ENCODE measurements at regions not wholly inside any gene's neighbourhood (a gene's known extent, or its start where the extent isn't known, plus 50 kb on each side); places are given as distances from the start of the nearest gene placed in this dataset.

DNA sequence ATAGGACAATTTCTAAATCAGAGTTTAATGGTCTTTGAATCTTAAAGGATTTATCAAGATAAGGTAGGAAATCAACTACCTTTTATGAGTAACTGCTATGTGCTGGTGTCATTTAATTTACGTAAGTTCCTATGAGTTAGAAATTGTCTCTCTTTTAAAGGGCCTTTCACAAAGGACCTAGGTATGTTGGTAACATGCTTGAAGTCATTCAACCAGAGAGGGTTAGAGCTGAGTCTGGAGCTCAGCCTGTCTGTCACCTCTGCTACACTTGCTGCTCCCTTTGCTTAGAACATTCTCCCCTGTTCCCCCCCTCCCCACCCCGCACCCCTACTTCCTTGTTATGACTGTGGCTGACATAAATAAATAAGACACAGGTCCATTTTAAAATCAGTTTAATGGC lies 190.3 kb upstream of the SEMA6A start:
- H3K36me3 ChIP-seq = no peaks in the 10 kb centered on the region
- no peak for TF ChIP-seq EP300 (IDR thresholded peaks at IDR 0.05)
- no peak for TF ChIP-seq POLR2AphosphoS5 (IDR thresholded peaks at IDR 0.05)
- TF ChIP-seq, protein P1, sequence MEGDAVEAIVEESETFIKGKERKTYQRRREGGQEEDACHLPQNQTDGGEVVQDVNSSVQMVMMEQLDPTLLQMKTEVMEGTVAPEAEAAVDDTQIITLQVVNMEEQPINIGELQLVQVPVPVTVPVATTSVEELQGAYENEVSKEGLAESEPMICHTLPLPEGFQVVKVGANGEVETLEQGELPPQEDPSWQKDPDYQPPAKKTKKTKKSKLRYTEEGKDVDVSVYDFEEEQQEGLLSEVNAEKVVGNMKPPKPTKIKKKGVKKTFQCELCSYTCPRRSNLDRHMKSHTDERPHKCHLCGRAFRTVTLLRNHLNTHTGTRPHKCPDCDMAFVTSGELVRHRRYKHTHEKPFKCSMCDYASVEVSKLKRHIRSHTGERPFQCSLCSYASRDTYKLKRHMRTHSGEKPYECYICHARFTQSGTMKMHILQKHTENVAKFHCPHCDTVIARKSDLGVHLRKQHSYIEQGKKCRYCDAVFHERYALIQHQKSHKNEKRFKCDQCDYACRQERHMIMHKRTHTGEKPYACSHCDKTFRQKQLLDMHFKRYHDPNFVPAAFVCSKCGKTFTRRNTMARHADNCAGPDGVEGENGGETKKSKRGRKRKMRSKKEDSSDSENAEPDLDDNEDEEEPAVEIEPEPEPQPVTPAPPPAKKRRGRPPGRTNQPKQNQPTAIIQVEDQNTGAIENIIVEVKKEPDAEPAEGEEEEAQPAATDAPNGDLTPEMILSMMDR (IDR thresholded peaks at IDR 0.05) = no peak
- no peak for TF ChIP-seq POLR2A (IDR thresholded peaks at IDR 0.05)
- H3K4me1 ChIP-seq = peaks cover 6% of the 10 kb centered on the region
- no peak overlapping the region for H3K4me3 ChIP-seq
- WGBS = 86% methylated on average over 2 of the region's 2 CpGs
- H3K27ac ChIP-seq = no peak overlapping the region
- no peaks in the 10 kb centered on the region for H3K27me3 ChIP-seq
- DNase-seq (ENCODE audit: low spot score in 2 of 2) = no peak
- H3K9me3 ChIP-seq = no peaks in the 10 kb centered on the region

DNA sequence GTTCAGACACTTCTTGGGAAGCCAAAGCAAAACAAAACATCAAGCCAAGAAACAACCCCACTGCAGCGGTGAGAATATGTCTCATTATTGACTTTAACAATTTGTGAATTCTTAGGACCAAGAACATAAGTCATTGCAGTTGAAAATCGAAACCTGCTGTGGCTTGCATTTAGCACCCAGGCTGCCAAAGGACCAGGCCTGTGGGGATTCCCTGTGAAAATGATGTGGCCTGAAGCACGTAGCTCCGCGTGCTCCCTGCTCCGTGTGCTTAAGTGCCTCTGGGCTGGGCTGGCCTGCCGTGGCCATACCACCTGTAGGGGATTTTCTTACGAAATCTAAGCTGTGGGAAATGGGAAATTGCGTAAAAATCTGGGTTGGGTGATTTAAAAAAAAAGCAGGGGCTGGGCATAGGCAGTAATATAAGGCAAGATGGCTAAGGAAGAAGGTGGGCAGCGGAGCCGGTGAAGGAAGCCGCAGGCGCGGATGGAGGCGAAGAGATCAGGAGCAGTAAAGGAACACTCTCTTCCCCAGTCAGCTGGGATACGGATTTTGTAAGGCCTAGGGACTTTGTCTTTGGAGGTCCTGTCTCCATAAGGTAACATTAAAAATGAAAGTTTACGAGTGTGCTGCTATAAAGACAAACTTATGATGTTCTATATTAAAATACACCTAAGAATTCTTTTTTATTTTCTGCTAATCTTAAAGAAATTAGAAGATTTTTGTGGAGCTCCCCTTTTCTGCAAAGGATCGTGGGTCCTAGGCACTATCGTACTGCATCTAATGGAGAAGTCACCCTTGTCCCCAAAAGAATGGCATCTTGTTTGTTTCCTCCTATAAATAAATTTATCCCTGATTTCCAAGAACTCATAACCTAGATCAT lies 189.6 kb upstream of the SEMA6A start:
- H3K4me3 ChIP-seq = no peak overlapping the region

DNA sequence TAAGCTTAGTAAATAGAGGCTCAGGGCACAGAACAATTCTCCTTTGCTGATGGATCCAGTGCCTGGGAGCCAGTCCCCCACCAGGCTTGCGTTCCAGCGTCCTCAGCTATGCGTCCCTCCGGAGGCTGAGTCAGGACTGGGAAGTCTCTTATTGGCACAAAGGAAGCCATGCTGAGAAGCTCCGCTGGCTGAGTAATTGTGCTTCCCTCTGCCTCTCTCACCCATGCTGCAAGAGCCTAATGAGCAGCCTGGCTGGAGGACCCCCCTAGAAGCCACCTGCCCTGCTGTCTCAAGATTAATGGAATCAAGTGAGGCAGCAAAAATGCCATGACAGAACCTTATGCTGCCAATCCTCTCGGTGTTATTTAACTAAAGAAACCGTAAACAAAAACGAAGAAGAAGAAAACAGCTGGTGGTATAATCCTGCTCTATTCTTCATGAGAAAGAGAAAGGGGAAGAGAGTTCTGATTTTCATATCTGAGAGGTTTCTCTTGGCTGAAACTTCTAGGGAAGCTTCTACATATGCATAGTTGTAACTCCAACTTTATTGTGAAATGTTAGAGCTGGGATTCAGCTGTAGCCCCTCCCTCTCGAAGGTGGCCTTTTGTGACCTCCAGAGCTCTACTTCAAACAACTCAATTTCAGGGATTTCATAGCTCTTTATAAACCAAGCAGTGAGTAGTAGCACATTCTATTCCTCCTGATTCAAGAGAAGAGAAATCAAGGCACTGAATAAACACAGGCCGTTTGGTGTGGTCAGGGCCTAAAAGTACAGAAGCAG lies 185.4 kb upstream of the SEMA6A start:
- Histone ChIP-seq H3K9me3 (no peaks in the 10 kb centered on the region), H3K4me1 (peaks cover 3% of the 10 kb centered on the region), H3K4me3 (no peak overlapping the region), H3K36me3 (no peaks in the 10 kb centered on the region), H3K27ac (no peak overlapping the region), H3K27me3 (no peaks in the 10 kb centered on the region)
- TF ChIP-seq POLR2A (IDR thresholded peaks at IDR 0.05) = no peak
- TF ChIP-seq EP300 (IDR thresholded peaks at IDR 0.05) = no peak
- TF ChIP-seq POLR2AphosphoS5 (IDR thresholded peaks at IDR 0.05) = no peak
- TF ChIP-seq, protein P1 (IDR thresholded peaks at IDR 0.05) = no peak
- WGBS = 89% methylated on average over 10 of the region's 10 CpGs
- no peak for DNase-seq (ENCODE audit: low spot score in 2 of 2)

More for the DNA sequence above, 189.6 kb upstream of the SEMA6A start:
- Histone ChIP-seq H3K36me3 (no peaks in the 10 kb centered on the region), H3K9me3 (no peaks in the 10 kb centered on the region), H3K27ac (no peak overlapping the region), H3K4me1 (peaks cover 6% of the 10 kb centered on the region), H3K27me3 (no peaks in the 10 kb centered on the region)
- 65% methylated on average over 19 of the region's 19 CpGs for WGBS
- no peak for DNase-seq (ENCODE audit: low spot score in 2 of 2)
- TF ChIP-seq POLR2AphosphoS5 (IDR thresholded peaks at IDR 0.05) (no peak), POLR2A (IDR thresholded peaks at IDR 0.05) (no peak), EP300 (IDR thresholded peaks at IDR 0.05) (no peak)
- TF ChIP-seq, protein P1 (IDR thresholded peaks at IDR 0.05) = no peak

DNA sequence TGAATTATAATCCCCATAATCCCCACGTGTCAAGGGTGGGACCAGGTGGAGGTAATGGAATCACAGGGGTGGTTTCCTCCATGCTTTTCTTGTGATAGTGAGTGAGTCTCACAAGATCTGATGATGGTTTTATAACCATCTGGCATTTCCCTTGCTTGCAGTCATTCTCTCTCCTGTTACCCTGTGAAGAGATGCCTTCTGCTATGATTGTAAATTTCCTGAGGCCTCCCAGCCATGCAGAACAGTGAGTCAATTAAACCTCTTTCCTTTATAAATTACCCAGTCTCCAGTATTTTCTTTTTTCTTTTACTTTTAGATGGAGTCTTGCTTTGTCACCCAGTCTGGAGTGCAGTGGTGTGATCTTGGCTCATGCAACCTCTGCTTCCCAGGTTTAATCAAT lies 182.7 kb upstream of the SEMA6A start:
- WGBS = 73% methylated on average over 1 of the region's 1 CpG
- no peak for DNase-seq (ENCODE audit: low spot score in 2 of 2)
- H3K4me1 ChIP-seq = no peaks in the 10 kb centered on the region
- no peaks in the 10 kb centered on the region for H3K9me3 ChIP-seq
- H3K27ac ChIP-seq = no peak overlapping the region
- H3K36me3 ChIP-seq = no peaks in the 10 kb centered on the region
- H3K4me3 ChIP-seq = no peak overlapping the region
- H3K27me3 ChIP-seq = no peaks in the 10 kb centered on the region
- TF ChIP-seq EP300 (IDR thresholded peaks at IDR 0.05) (no peak), POLR2AphosphoS5 (IDR thresholded peaks at IDR 0.05) (no peak), POLR2A (IDR thresholded peaks at IDR 0.05) (no peak)
- TF ChIP-seq, protein P1 (IDR thresholded peaks at IDR 0.05) = no peak

GRCh38 chr5:116756531-116756930 lies 181.9 kb upstream of the SEMA6A start:
- Histone ChIP-seq H3K36me3 (no peaks in the 10 kb centered on the region), H3K27me3 (no peaks in the 10 kb centered on the region), H3K27ac (no peak overlapping the region), H3K4me3 (no peak overlapping the region), H3K4me1 (no peaks in the 10 kb centered on the region), H3K9me3 (no peaks in the 10 kb centered on the region)
- no peak for DNase-seq (ENCODE audit: low spot score in 2 of 2)
- 89% methylated on average over 1 of the region's 1 CpG for WGBS
- TF ChIP-seq EP300 (IDR thresholded peaks at IDR 0.05) = no peak
- TF ChIP-seq, protein P1 (IDR thresholded peaks at IDR 0.05) = no peak
- TF ChIP-seq POLR2AphosphoS5 (IDR thresholded peaks at IDR 0.05) = no peak
